ENCODE measurements at regions not wholly inside any gene's neighbourhood (a gene's known extent, or its start where the extent isn't known, plus 50 kb on each side); places are given as distances from the start of the nearest gene placed in this dataset.

DNA sequence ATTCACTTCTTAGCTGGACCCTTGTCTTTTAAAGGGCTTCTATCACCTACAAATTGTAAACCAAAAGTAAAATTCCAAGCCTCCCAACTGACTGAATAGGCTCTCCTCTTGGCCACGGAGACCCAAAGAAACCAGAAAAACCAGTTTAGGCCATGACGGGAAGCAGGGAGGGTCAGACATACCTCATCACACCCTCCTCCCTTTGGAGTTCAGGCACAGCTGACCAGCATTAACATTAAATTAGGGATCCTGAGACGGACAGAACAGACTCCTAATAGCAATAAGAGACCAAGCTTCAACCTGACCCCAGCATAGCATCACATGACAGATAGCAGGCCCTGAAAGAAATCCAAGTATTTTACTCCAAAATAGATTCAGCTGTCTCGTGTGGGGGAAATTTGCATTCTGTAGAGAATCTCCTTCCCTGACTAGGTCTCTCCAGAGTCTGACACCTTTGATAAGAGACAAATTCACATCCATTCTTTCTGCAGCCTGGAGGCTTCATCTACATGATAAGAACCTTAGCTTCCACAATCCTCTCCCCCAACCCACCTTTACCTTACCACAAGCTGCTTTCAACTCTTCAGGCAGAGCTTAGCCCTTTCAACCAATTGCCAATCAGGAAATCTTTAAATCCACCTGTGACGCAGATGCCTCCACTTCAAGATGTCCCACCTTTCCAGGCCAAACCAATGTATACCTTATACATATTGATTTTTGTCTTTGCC lies 177.1 kb upstream of the RAB4A start:
- Histone ChIP-seq H3K9me3 (no peaks in the 10 kb centered on the region), H3K4me1 (peaks cover 0 to 6% (median 2%) of the 10 kb centered on the region in 4 donors), H3K4me3 (no peak overlapping the region), H3K27me3 (no peaks in the 10 kb centered on the region), H3K27ac (no peak overlapping the region), H3K36me3 (no peaks in the 10 kb centered on the region)
- peak in 1 of 3 donors; percentile 36 for DNase-seq
- TF ChIP-seq POLR2A (IDR thresholded peaks at IDR 0.05), result no peak
- TF ChIP-seq, protein P1, sequence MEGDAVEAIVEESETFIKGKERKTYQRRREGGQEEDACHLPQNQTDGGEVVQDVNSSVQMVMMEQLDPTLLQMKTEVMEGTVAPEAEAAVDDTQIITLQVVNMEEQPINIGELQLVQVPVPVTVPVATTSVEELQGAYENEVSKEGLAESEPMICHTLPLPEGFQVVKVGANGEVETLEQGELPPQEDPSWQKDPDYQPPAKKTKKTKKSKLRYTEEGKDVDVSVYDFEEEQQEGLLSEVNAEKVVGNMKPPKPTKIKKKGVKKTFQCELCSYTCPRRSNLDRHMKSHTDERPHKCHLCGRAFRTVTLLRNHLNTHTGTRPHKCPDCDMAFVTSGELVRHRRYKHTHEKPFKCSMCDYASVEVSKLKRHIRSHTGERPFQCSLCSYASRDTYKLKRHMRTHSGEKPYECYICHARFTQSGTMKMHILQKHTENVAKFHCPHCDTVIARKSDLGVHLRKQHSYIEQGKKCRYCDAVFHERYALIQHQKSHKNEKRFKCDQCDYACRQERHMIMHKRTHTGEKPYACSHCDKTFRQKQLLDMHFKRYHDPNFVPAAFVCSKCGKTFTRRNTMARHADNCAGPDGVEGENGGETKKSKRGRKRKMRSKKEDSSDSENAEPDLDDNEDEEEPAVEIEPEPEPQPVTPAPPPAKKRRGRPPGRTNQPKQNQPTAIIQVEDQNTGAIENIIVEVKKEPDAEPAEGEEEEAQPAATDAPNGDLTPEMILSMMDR (IDR thresholded peaks at IDR 0.05), result no peak
- intact Hi-C loops (cut with DNase I), result no loop called here
- WGBS (ENCODE audit: insufficient coverage, low coverage, low lambda C conversion rate, missing lambda C conversion rate), result 71% methylated on average over 2 of the region's 5 CpGs
- peak in 1 of 4 donors; percentile 15 for ATAC-seq

- Histone ChIP-seq H3K36me3 (no peaks in the 10 kb centered on the region), H3K4me1 (peaks cover 0 to 15% (median 6%) of the 10 kb centered on the region in 4 donors), H3K4me3 (no peak overlapping the region), H3K27me3 (no peaks in the 10 kb centered on the region), H3K9me3 (no peaks in the 10 kb centered on the region), H3K27ac (no peak overlapping the region)
- intact Hi-C loops (cut with DNase I), result no loop called here
- no peak for TF ChIP-seq POLR2A (IDR thresholded peaks at IDR 0.05)
- TF ChIP-seq, protein P1 (IDR thresholded peaks at IDR 0.05), result no peak
- peak in 1 of 3 donors; percentile 40 for DNase-seq
- WGBS (ENCODE audit: insufficient coverage, low coverage, low lambda C conversion rate, missing lambda C conversion rate), result 73% methylated on average over 5 of the region's 13 CpGs
- no peak for ATAC-seq
These were observed 176.2 kb upstream of the RAB4A start for GRCh38 chr1:229094476-229095311.

DNA sequence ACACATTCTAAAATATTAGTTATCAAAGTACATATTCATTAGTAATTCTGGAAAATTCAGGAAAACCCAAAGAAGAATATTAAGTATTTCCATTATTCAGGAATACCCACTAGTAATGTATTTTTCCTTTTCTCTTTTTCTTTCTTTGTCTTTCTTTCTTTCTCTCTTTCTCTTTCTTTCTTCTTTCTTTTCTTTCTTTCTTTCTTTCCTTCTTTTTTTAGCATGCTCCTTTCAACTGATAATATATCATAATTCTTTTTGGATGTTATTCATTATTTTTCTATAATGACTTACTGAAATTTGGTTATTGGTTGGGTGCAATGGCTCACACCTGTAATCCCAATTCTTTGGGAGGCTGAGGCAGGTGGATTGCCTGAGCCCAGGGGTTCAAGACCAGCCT lies 175.6 kb upstream of the RAB4A start:
- Histone ChIP-seq H3K27ac (no peak overlapping the region), H3K9me3 (no peaks in the 10 kb centered on the region), H3K27me3 (no peaks in the 10 kb centered on the region), H3K36me3 (no peaks in the 10 kb centered on the region), H3K4me3 (no peak overlapping the region), H3K4me1 (peaks cover 0 to 17% (median 6%) of the 10 kb centered on the region in 4 donors)
- DNase-seq (no peak), ATAC-seq (no peak)
- intact Hi-C loops (cut with DNase I), result no loop called here
- no peak for TF ChIP-seq POLR2A (IDR thresholded peaks at IDR 0.05)

DNA sequence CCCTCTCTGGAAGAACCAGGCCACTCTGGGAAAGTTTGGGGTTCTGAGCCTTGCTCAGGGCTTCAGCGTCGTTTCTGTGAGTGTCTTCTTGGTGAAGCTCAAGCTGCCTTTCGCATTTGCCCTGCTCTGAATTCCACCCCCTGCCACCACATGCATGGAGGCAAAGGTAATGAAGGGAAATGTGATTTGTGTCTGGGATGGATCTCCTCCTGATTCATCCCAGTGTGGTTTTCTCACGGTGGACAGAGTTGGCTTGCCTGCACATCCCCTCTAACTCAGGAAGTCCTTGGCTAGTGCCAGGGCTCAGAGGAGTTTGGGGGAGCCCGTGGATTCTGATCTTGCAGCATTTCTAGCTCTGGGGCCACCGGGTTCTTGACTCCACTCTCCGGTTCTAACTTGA lies 173.6 kb upstream of the RAB4A start:
- H3K9me3 ChIP-seq, result no peaks in the 10 kb centered on the region
- no peak overlapping the region for H3K4me3 ChIP-seq
- peak in 1 of 3 donors; percentile 36 for DNase-seq
- ATAC-seq, result no peak
- no peak overlapping the region for H3K27ac ChIP-seq
- no peaks in the 10 kb centered on the region for H3K27me3 ChIP-seq
- H3K4me1 ChIP-seq, result peaks cover 0 to 20% (median 9%) of the 10 kb centered on the region in 4 donors
- intact Hi-C loops (cut with DNase I), result no loop called here
- TF ChIP-seq, protein P1 (IDR thresholded peaks at IDR 0.05), result no peak
- TF ChIP-seq POLR2A (IDR thresholded peaks at IDR 0.05), result no peak
- 94% methylated on average over 6 of the region's 7 CpGs for WGBS (ENCODE audit: insufficient coverage, low coverage, low lambda C conversion rate, missing lambda C conversion rate)
- no peaks in the 10 kb centered on the region for H3K36me3 ChIP-seq

DNA sequence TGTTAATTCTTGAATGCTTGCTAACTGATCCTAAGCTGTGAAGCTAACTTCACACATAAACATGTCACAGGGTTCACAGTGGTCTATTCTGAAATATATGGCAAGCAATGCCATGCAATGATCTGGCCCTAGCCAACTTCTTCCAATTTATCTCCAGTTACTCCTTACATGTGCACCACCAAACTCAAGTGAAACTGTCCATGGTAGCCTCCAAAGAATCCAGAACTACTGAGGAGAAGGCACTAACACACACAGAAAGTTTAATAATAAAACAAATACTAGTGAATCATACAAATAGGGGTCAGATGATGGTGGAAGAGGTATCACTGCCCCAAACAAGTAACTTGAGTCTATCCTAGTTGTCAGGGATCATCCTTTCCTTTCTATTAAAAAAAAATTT lies 172.6 kb upstream of the RAB4A start:
- no peaks in the 10 kb centered on the region for H3K9me3 ChIP-seq
- H3K27ac ChIP-seq, result peak overlapping the region in 2 of 3 donors; percentile 75
- H3K4me3 ChIP-seq, result no peak overlapping the region
- H3K27me3 ChIP-seq, result no peaks in the 10 kb centered on the region
- no peak for TF ChIP-seq POLR2A (IDR thresholded peaks at IDR 0.05)
- TF ChIP-seq, protein P1 (IDR thresholded peaks at IDR 0.05), result no peak
- intact Hi-C loops (cut with DNase I), result no loop called here
- H3K4me1 ChIP-seq, result peaks cover 0 to 30% (median 14%) of the 10 kb centered on the region in 4 donors
- no peaks in the 10 kb centered on the region for H3K36me3 ChIP-seq
- DNase-seq (peak in 1 of 3 donors; percentile 1), ATAC-seq (no peak)

All from right lobe of liver (tissue), 6 donors.